K562 (cell line): ENCODE measurements at regions not wholly inside any gene's neighbourhood (a gene's known extent, or its start where the extent isn't known, plus 50 kb on each side); places are given as distances from the start of the nearest gene placed in this dataset.

Experiments
- CTCF ChIP-seq, 3 experiments: IDR thresholded peaks in 2 of 3; conservative IDR thresholded peaks in 1 of 3; 2 replicates each; pipeline ENCODE4 v1.5.1; 2011 to 2012; ENCODE audit warnings: low read length in 3 of 3, mild to moderate bottlenecking in 3 of 3, control low read depth in 2 of 3, improper control_type of control experiment in 1 of 3, inconsistent platforms in 1 of 3, low read depth in 1 of 3, mixed read lengths in 1 of 3, moderate library complexity in 1 of 3; ENCODE audit not compliant: insufficient read depth in 2 of 3
- RAD21 ChIP-seq, 2 experiments: fragments of 250-450 bp in 1 of 2; fragments of 450-650 bp in 1 of 2; sonication (Bioruptor Pico) in 1 of 2; formaldehyde crosslinking in 1 of 2; IDR thresholded peaks in 1 of 2; conservative IDR thresholded peaks in 1 of 2; 2 replicates each; pipeline versions ENCODE4 v1.4.0 to v1.8.0; 2020 to 2022; ENCODE audit warnings: mild to moderate bottlenecking in 2 of 2, moderate library complexity in 1 of 2

- TF ChIP-seq RAD21 (CRISPR knock-in tag; conservative IDR thresholded peaks at IDR 0.05 in 1 of 2, IDR thresholded peaks at IDR 0.05 in 1 of 2) (no peak), CTCF (IDR thresholded peaks at IDR 0.05 in 2 of 3, conservative IDR thresholded peaks at IDR 0.05 in 1 of 3; ENCODE audit: insufficient read depth in 2 of 3, low read depth in 1 of 3, low read length in 3 of 3) (no peak)
Observed at GRCh38 chr3:181264486-181264885, 274.9 kb upstream of the DNAJC19 start.
